OCI-LY7 (cell line): ENCODE measurements at regions not wholly inside any gene's neighbourhood (a gene's known extent, or its start where the extent isn't known, plus 50 kb on each side); places are given as distances from the start of the nearest gene placed in this dataset.

ENCODE experiments used
- BruUV-seq: library from RNA; stranded (reverse); fragments of 400-500 nt; replicated peaks from 2 replicates; lab custom pipeline; 2021; lab: Mats Ljungman, UMichigan
- CTCF ChIA-PET: fragments of 300-600 bp; sonication (Branson Sonifier 250); formaldehyde crosslinking; loops from one replicate; lab custom pipeline; 2022; ENCODE audit warnings: antibody characterized with exemption; ENCODE audit not compliant: unreplicated experiment; lab: Charles Lee
- POLR2A ChIA-PET: fragments of 300-600 bp; sonication (Branson Sonifier 250); formaldehyde crosslinking; loops from one replicate; lab custom pipeline; 2022; ENCODE audit warnings: antibody characterized with exemption; lab: Charles Lee
- DNase-seq: peaks from one replicate; pipeline ENCODE4 v3.0.0-alpha.2; 2015; ENCODE audit warnings: low spot score
- H2AFZ ChIP-seq: fragments of 200-600 bp; sonication (generic), shearing (Covaris generic); 2 replicates; pipeline ENCODE4 v1.6.1; 2014; ENCODE audit warnings: mild to moderate bottlenecking, antibody characterized with exemption, low read length, moderate library complexity
- H3K27ac ChIP-seq: fragments of 200-600 bp; sonication (generic); 2 replicates; pipeline ENCODE4 v1.5.1; 2014; ENCODE audit warnings: mixed run types, low read depth, mild to moderate bottlenecking, moderate library complexity, low read length, inconsistent platforms; ENCODE audit not compliant: poor library complexity, severe bottlenecking
- H3K36me3 ChIP-seq: fragments of 200-600 bp; sonication (generic); 2 replicates; pipeline ENCODE4 v1.6.1; 2014; ENCODE audit warnings: mild to moderate bottlenecking, antibody characterized with exemption, low read length, moderate library complexity, mixed read lengths; ENCODE audit not compliant: insufficient read depth
- H3K4me1 ChIP-seq: fragments of 200-600 bp; sonication (generic); 2 replicates; pipeline ENCODE4 v1.5.1; 2014; ENCODE audit warnings: mild to moderate bottlenecking, low read length; ENCODE audit not compliant: insufficient read depth, poor library complexity, severe bottlenecking
- H3K4me2 ChIP-seq: fragments of 200-600 bp; sonication (generic); 2 replicates; pipeline ENCODE4 v1.6.1; 2014; ENCODE audit warnings: mild to moderate bottlenecking, low read length
- H3K4me3 ChIP-seq: fragments of 200-600 bp; sonication (generic); 2 replicates; pipeline ENCODE4 v1.5.1; 2014; ENCODE audit warnings: mild to moderate bottlenecking, low read depth, low read length; ENCODE audit not compliant: poor library complexity, severe bottlenecking
- H3K79me2 ChIP-seq: fragments of 200-600 bp; sonication (generic); 2 replicates; pipeline ENCODE4 v1.6.1; 2016; ENCODE audit warnings: low read depth, mild to moderate bottlenecking, low read length, moderate library complexity, mixed read lengths; ENCODE audit not compliant: insufficient read depth
- H3K9me2 ChIP-seq: fragments of 200-600 bp; sonication (generic); 2 replicates; pipeline ENCODE4 v1.6.1; 2016; ENCODE audit warnings: mild to moderate bottlenecking, low read length, mixed read lengths; ENCODE audit not compliant: insufficient read depth
- H3K9me3 ChIP-seq: fragments of 200-600 bp; sonication (generic); 2 replicates; pipeline ENCODE4 v1.6.1; 2014; ENCODE audit warnings: mild to moderate bottlenecking, mixed run types, low read length, mixed read lengths
- H4K20me1 ChIP-seq: fragments of 200-600 bp; sonication (generic); 2 replicates; pipeline ENCODE4 v1.6.1; 2014; ENCODE audit warnings: mild to moderate bottlenecking, antibody characterized with exemption, low read length, moderate library complexity, mixed read lengths; ENCODE audit not compliant: insufficient read depth
- EZH2phosphoT487 ChIP-seq: fragments of 200-600 bp; sonication (generic); IDR thresholded peaks from 2 replicates; pipeline ENCODE4 v1.6.1; 2018; ENCODE audit warnings: low read depth, borderline replicate concordance, mild to moderate bottlenecking, mixed run types, antibody characterized with exemption, low read length, moderate library complexity, mixed read lengths
- intact Hi-C: fragments of 100-400 bp; cut with micrococcal nuclease; formaldehyde crosslinking; loops from one replicate; pipeline ENCODE4 v1.10.0; 2022; ENCODE audit not compliant: unreplicated experiment
- TF ChIP-seq, protein P1 (sequence below): fragments of 200-600 bp; sonication (generic); conservative IDR thresholded peaks from 2 replicates; pipeline ENCODE4 v1.5.1; 2014; ENCODE audit warnings: mild to moderate bottlenecking, antibody characterized with exemption, low read length, moderate library complexity, mixed read lengths

DNA sequence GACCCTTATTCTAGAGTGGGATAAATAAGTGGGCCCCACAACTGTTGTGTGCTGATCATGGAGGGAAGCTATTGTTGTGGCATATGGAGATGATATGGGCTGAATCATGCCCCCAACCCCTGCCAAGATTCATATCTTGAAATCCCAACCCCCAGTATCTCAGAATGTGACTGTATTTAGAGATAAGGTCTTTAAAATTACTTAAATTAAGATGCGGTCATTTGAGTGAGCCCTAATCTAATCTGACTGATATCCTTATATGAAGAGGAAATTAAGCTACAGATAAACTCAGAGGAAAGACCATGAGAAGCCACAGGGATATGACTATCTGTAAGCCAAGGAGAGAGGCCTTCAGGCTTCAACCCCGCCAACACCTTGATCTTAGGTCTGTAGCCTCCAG lies 188.3 kb upstream of the RND3 start:
- no peak for DNase-seq
- ChIA-PET POLR2A (no interaction called here), CTCF (no interaction called here)

DNA sequence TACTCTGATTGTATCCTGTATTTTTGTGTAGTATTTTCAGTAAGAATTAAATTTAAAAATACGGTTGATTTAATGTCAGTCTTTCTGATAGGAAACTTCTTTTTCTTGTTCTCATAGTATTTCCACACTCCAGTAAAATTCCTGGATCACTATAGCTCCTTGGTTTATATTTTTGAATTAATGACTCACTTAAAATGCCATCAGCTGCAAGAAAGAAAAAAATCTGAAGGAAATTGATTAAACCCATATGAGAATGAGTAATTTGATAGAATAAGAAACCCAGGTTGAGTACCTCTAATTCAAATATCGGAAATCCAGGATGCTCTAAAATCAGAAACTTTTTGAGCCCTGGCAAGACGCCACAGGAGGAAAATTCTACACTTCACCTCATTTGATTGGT lies 186.8 kb upstream of the RND3 start:
- Histone ChIP-seq H3K4me2 (no peak overlapping the region), H4K20me1 (no peaks in the 10 kb centered on the region), H3K9me2 (no peaks in the 10 kb centered on the region), H3K4me1 (no peaks in the 10 kb centered on the region), H3K27ac (no peak overlapping the region), H3K36me3 (no peaks in the 10 kb centered on the region), H2AFZ (no peak overlapping the region), H3K9me3 (no peaks in the 10 kb centered on the region), H3K79me2 (no peaks in the 10 kb centered on the region), H3K4me3 (no peak overlapping the region)
- ChIA-PET CTCF (no interaction called here), POLR2A (no interaction called here)
- intact Hi-C loops, result no loop called here
- TF ChIP-seq, protein P1, sequence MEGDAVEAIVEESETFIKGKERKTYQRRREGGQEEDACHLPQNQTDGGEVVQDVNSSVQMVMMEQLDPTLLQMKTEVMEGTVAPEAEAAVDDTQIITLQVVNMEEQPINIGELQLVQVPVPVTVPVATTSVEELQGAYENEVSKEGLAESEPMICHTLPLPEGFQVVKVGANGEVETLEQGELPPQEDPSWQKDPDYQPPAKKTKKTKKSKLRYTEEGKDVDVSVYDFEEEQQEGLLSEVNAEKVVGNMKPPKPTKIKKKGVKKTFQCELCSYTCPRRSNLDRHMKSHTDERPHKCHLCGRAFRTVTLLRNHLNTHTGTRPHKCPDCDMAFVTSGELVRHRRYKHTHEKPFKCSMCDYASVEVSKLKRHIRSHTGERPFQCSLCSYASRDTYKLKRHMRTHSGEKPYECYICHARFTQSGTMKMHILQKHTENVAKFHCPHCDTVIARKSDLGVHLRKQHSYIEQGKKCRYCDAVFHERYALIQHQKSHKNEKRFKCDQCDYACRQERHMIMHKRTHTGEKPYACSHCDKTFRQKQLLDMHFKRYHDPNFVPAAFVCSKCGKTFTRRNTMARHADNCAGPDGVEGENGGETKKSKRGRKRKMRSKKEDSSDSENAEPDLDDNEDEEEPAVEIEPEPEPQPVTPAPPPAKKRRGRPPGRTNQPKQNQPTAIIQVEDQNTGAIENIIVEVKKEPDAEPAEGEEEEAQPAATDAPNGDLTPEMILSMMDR, result no peak
- no peak for TF ChIP-seq EZH2phosphoT487
- no TSS peak for BruUV-seq
- no peak for DNase-seq

More for the DNA sequence above, 188.3 kb upstream of the RND3 start:
- Histone ChIP-seq H3K79me2 (no peaks in the 10 kb centered on the region), H3K4me3 (no peak overlapping the region), H2AFZ (no peak overlapping the region), H3K9me2 (no peaks in the 10 kb centered on the region), H3K4me2 (no peak overlapping the region), H3K27ac (no peak overlapping the region), H3K36me3 (no peaks in the 10 kb centered on the region), H4K20me1 (no peaks in the 10 kb centered on the region), H3K9me3 (no peaks in the 10 kb centered on the region), H3K4me1 (no peaks in the 10 kb centered on the region)
- no peak for TF ChIP-seq EZH2phosphoT487
- TF ChIP-seq, protein P1, result no peak
- BruUV-seq, result no TSS peak
- intact Hi-C loops, result no loop called here

DNA sequence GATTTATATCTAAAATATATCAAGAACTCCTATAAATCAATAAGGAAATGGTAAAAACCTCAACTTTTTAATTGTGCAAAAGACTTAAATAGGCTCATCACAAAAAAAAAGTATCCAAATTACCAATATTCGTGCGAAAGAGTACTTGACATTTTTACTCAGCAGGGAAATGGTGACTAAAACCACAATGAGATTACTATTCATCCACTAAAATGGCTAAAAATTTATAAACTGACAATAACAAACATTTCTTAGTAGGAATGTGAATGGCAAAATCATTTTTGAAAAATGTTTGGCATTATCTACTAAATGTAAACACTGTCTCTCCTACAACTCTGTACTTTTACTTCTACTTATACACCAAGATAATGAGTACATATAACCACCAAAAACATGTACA lies 184.8 kb upstream of the RND3 start:
- H2AFZ ChIP-seq, result no peak overlapping the region
- H3K4me1 ChIP-seq, result no peaks in the 10 kb centered on the region
- H3K27ac ChIP-seq, result no peak overlapping the region
- CTCF ChIA-PET, result no interaction called here
- no peaks in the 10 kb centered on the region for H3K79me2 ChIP-seq
- no peaks in the 10 kb centered on the region for H3K9me3 ChIP-seq
- no peak for TF ChIP-seq EZH2phosphoT487
- TF ChIP-seq, protein P1, result no peak
- no TSS peak for BruUV-seq
- no peaks in the 10 kb centered on the region for H3K9me2 ChIP-seq
- intact Hi-C loops, result no loop called here
- H3K36me3 ChIP-seq, result no peaks in the 10 kb centered on the region
- POLR2A ChIA-PET, result no interaction called here
- no peaks in the 10 kb centered on the region for H4K20me1 ChIP-seq
- DNase-seq, result no peak
- no peak overlapping the region for H3K4me2 ChIP-seq
- no peak overlapping the region for H3K4me3 ChIP-seq
